SJCRH30 (cell line): ENCODE measurements at regions not wholly inside any gene's neighbourhood (a gene's known extent, or its start where the extent isn't known, plus 50 kb on each side); places are given as distances from the start of the nearest gene placed in this dataset.
A peak's percentile ranks its signal among the peaks of the same experiment; 100 is the strongest.

ENCODE experiments used
- DNase-seq, 2 experiments: peaks; one replicate each; pipeline ENCODE4 v3.0.0-alpha.2; 2015 to 2020
- H3K27ac ChIP-seq: fragments of 250-450 bp; sonication (Bioruptor Pico); 2 replicates; pipeline ENCODE4 v1.5.1; 2020; ENCODE audit warnings: mild to moderate bottlenecking, moderate library complexity
- H3K27me3 ChIP-seq: fragments of 250-450 bp; sonication (Bioruptor Pico); 2 replicates; pipeline ENCODE4 v1.5.1; 2020; ENCODE audit warnings: mild to moderate bottlenecking, moderate library complexity
- H3K36me3 ChIP-seq: fragments of 250-450 bp; sonication (Bioruptor Pico); 2 replicates; pipeline ENCODE4 v1.5.1; 2020; ENCODE audit warnings: mild to moderate bottlenecking, moderate library complexity
- H3K4me1 ChIP-seq: fragments of 250-450 bp; sonication (Bioruptor Pico); 2 replicates; pipeline ENCODE4 v1.5.1; 2020; ENCODE audit warnings: mild to moderate bottlenecking, moderate library complexity
- H3K4me3 ChIP-seq: fragments of 250-450 bp; sonication (Bioruptor Pico); 2 replicates; pipeline ENCODE4 v1.5.1; 2020; ENCODE audit warnings: mild to moderate bottlenecking, moderate library complexity
- H3K9me3 ChIP-seq: fragments of 250-450 bp; sonication (Bioruptor Pico); replicated peaks from 2 replicates; pipeline ENCODE4 v1.5.1; 2020; ENCODE audit warnings: mild to moderate bottlenecking, moderate library complexity

DNA sequence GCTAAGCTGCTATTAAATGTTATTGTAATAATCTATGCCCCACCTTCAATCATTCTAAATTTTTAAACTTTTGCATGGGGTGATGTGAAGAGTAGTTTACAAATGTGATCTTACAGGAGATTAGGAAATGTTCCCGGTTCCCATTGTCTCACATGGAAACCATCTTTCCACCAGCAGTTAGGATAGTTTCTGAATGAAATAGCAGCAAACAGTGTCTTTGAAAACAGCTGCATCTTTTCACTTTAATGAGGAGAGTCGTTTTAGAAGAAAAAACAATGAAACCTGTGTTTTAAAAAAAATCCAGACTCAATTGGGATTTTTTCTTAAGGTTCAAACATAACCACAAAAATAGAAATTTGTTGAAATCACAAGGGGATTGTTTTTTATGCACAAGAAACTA, 134.2 kb downstream of the TLR5 start:
- Histone ChIP-seq H3K27ac (no peak overlapping the region), H3K9me3 (no peaks in the 10 kb centered on the region), H3K4me1 (peaks cover 31% of the 10 kb centered on the region), H3K27me3 (no peaks in the 10 kb centered on the region), H3K4me3 (no peak overlapping the region), H3K36me3 (peaks cover 24% of the 10 kb centered on the region)
- no peak for DNase-seq

DNA sequence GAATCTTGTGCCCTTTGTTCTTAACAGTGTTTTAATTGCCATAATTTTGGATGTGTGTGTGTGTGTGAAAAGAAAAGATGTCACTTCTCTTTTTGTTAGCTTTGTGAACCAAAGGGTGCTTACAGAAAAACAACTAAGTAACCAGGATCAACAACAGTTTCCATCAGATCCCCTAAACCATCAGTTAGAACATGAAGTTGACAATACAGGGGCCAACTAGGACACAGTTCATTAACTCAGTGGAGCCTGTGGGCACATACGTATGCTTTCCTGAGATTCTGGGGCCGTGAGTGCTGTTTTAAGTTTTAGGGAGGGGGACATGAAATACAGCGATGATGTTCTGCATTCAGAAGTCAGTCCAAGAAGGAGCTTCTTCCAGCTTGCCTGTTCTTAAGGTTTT, 133.6 kb downstream of the TLR5 start:
- Histone ChIP-seq H3K27me3 (no peaks in the 10 kb centered on the region), H3K27ac (no peak overlapping the region), H3K4me1 (peaks cover 31% of the 10 kb centered on the region), H3K4me3 (no peak overlapping the region), H3K36me3 (peaks cover 18% of the 10 kb centered on the region), H3K9me3 (no peaks in the 10 kb centered on the region)
- DNase-seq, result no peak

DNA sequence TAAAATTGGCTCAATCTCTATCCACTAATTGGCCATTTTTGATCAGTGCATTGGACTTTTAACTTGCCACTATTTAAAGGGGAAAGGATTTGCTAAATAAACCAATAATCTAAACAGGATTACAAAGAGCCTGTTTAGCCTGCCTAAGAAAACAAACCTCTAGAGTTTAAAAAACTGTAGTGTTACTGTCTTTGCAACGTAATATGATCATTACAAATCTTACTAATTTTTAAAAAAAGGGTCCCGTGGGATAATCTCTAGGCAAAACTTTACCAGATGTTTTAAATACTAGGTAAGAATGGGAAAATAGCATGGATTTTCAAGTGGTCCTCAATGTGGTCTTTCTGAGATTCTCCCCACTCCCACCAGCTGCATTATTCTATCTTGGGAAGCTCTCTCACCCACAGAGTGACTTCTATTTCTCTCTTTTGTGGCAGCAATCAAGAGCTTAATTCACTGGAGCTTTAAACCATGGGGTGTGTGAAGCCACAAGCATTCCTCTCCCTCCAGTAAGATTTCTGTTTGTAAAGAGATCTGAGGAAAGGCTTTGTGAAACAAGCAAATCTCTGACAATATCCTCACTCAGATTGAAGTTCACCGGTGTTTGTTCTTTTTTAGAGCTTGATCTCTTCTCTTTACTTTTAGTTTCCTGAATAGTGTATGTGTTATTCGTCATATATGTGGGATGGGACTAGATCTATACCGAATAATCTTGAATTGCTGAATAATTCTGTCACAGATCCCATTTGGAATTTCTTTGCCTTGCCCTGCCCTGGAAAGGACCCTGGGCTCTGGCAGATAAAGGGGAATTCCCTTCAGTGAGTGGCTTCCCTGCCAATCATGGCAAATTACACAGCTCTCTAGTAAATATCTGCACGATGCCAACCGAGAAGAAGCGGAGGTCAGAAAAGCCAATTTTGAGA, 132.2 kb downstream of the TLR5 start:
- no peaks in the 10 kb centered on the region for H3K9me3 ChIP-seq
- DNase-seq, result peak; percentile 38 to 84
- H3K36me3 ChIP-seq, result peaks cover 14% of the 10 kb centered on the region
- peaks cover 31% of the 10 kb centered on the region for H3K4me1 ChIP-seq
- H3K4me3 ChIP-seq, result peak overlapping the region; percentile 1; the same call in 1 of the 2 replicates
- H3K27ac ChIP-seq, result no peak overlapping the region
- H3K27me3 ChIP-seq, result no peaks in the 10 kb centered on the region

DNA sequence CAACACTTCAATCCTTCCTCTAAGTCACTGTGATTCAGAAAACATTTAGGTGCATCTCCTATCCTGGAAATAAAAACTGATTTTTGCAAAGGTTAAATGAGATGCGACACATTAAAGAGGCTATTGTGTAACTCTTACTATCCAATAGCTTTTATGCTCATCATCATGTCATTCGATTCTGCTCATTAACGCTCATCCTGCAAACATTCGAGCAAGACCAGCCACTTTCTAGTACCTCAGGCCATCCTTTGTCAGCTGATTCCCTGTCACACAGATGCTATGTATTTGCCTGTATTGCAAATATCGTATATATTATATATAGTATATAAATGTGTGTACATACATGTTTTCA, 131.6 kb downstream of the TLR5 start:
- peaks cover 9% of the 10 kb centered on the region for H3K36me3 ChIP-seq
- DNase-seq, result no peak
- H3K4me3 ChIP-seq, result no peak overlapping the region
- no peak overlapping the region for H3K27ac ChIP-seq
- H3K27me3 ChIP-seq, result no peaks in the 10 kb centered on the region
- peaks cover 31% of the 10 kb centered on the region for H3K4me1 ChIP-seq
- no peaks in the 10 kb centered on the region for H3K9me3 ChIP-seq

DNA sequence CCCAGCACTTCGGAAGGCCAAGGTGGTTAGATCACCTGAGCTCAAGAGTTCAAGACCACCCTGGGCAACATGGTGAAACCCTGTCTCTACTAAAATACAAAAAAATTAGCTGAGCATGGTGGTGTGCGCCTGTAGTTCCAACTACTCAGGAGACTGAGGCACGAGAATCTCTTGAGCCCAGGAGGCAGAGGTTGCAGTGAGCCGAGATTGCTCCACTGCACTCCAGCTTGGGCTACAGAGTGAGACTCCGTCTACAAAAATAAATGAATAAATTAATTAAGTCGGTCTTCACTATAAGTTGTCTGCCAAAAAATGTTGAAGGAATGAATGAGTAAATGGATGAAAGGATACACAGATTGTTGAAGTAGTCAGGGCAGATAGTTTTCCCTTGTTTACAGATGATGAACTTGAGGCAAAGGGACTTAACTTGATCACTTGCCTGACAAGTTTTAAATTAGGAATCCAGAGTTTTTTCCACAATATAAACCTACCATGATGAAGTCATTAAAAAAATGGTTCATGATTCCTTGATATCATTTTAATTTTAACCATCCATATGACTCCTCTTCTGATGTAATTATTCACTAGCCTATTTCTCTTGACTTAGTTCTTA, 130.8 kb downstream of the TLR5 start:
- no peak for DNase-seq
- Histone ChIP-seq H3K9me3 (no peaks in the 10 kb centered on the region), H3K36me3 (peaks cover 5% of the 10 kb centered on the region; the same call in 1 of the 2 replicates), H3K4me1 (peaks cover 31% of the 10 kb centered on the region), H3K27ac (no peak overlapping the region), H3K4me3 (no peak overlapping the region), H3K27me3 (no peaks in the 10 kb centered on the region)

DNA sequence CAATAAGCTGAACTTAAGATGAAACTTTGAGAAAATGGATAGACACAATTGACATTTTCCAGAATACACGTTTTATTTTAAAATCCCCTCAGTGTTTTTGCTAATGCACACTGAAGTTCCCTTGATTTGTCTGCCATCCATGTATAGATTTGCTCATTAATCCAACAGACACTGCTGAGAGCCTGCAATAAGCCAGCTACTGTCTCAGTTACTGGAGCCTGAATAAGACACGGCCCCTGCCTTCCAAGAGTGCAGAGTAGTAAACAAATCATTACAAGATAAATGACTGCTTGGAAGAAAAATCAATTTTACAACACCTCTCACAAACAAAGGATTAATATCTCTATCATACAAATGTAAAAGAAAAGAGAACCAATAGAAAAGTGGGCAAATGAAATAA, 130.1 kb downstream of the TLR5 start:
- peaks cover 31% of the 10 kb centered on the region for H3K4me1 ChIP-seq
- H3K27me3 ChIP-seq, result no peaks in the 10 kb centered on the region

DNA sequence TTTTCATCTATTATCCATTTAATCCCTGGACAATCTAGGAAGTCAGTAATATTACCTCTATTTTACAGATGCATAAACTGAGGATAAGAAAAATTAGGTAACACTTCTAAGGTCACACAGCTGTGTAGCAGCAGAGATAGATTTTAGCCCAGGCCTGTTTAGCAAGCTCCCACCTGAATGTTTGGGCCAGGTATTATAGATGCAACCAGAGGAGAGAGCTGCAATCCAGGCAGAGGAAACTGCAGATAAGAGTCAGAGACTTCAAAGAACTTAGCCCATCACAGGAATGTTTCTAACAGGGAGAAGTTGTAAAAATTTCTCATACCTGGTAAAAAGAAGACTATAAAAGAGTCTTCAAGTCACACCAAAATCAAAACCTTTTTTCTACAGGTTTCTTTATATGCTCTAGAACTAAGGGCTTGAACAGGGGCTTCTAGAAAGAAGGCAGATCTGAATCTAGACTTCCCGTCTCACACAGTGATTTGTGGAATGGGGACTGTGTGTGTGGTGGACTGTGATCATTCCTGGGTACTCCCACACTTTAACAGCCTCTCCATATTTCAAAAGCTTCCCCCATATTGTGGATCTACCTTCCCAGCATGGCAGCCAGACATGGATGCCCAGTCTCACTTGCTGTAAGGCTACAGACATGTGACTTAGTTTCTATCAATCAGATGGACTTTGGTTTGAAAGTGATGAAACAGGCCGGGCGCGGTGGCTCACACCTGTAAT, 128.7 kb downstream of the TLR5 start:
- peaks cover 23% of the 10 kb centered on the region for H3K4me1 ChIP-seq
- H3K27me3 ChIP-seq, result no peaks in the 10 kb centered on the region
- H3K27ac ChIP-seq, result no peak overlapping the region
- DNase-seq, result no peak
- no peaks in the 10 kb centered on the region for H3K36me3 ChIP-seq
- no peak overlapping the region for H3K4me3 ChIP-seq
- no peaks in the 10 kb centered on the region for H3K9me3 ChIP-seq

More for the DNA sequence above, 130.1 kb downstream of the TLR5 start:
- Histone ChIP-seq H3K9me3 (no peaks in the 10 kb centered on the region), H3K36me3 (no peaks in the 10 kb centered on the region), H3K4me3 (no peak overlapping the region), H3K27ac (no peak overlapping the region)
- no peak for DNase-seq

DNA sequence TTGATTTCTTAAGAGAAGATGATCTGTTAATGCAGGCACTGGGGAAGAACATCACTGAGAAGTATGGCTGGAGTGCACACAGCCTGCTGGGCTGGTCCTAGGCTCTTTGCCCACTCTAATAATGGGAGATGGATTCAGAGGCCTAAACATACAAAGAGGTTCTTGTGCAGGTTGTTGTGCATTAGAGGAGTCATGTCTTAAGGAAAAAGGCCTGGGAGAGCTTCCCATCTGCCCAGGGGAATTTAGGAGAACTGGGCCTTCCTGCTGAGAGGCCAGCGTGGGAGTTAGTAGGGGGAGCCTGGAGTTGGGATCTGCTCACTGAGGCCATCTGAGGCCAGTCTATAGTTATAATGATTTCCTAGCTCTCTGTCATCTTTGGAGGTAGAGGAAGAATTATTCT, 126.7 kb downstream of the TLR5 start:
- Histone ChIP-seq H3K27ac (no peak overlapping the region), H3K27me3 (no peaks in the 10 kb centered on the region), H3K9me3 (no peaks in the 10 kb centered on the region), H3K4me3 (no peak overlapping the region), H3K36me3 (no peaks in the 10 kb centered on the region), H3K4me1 (peaks cover 5% of the 10 kb centered on the region; the same call in 1 of the 2 replicates)
- DNase-seq, result no peak

DNA sequence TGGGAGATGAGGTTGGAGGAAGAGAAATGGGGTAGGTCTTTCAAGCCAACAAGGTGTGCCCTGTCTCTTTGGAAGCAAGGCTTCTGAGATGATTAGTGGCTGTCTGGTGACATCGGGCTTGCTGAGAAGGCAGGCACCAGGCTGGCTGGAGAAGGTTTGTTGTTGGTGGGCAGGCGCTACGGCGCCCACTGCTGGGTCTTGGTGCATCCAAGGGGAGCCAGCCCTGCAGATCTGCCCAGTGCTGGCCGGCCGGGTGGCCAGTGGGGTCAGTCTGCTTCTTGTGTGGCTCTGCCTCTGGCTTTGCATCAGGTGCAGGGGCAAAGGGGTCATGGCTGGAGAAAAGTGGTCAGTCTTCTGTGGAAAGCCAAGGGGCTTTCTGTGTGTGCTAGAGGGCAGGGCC, 126.2 kb downstream of the TLR5 start:
- peaks cover 2% of the 10 kb centered on the region for H3K4me1 ChIP-seq
- H3K27ac ChIP-seq, result no peak overlapping the region
- no peak for DNase-seq
- H3K27me3 ChIP-seq, result no peaks in the 10 kb centered on the region
- H3K4me3 ChIP-seq, result no peak overlapping the region
- H3K36me3 ChIP-seq, result no peaks in the 10 kb centered on the region
- H3K9me3 ChIP-seq, result no peaks in the 10 kb centered on the region

DNA sequence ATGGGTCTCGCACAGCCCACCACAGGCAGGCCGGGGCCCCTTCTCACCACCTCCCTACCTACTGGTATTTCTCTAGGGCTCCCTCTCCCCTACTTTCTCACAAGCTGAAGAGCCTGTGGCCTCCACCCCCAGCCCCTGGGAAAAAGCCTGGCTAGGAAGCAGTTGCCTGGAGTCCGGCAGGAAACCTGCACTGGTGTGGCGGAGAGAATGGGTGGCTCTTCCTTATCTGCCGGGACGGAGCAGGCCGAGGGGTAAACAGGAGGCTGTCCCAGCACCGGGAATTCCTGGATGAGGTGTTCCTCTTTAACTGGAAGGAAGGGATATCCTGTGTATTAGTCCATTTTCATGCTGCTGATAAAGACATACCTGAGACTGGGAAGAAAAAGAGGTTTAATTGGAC, 125.8 kb downstream of the TLR5 start:
- Histone ChIP-seq H3K27ac (no peak overlapping the region), H3K4me1 (peaks cover 6% of the 10 kb centered on the region), H3K9me3 (no peaks in the 10 kb centered on the region), H3K27me3 (no peaks in the 10 kb centered on the region), H3K36me3 (no peaks in the 10 kb centered on the region), H3K4me3 (no peak overlapping the region)
- DNase-seq, result no peak

DNA sequence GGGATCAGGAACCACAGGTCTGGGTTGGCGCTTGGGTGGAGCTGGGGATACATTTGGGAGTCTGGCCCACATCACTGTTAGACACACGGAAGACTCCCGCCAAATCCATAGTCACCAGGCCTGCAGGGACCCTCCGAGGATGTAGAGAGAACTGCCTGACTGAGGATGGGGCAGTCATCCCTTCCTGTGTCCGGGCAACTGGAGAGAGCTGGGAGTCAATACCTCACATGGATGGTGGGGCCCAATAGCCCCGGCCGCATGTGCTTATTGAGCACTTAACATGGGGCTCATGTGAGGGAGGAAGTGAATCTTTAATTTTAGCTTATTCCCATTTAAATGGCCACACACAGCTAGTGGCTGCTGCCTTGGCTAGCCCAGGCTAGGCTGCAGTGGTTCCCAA, 124.5 kb downstream of the TLR5 start:
- Histone ChIP-seq H3K4me3 (no peak overlapping the region), H3K27ac (no peak overlapping the region)

DNA sequence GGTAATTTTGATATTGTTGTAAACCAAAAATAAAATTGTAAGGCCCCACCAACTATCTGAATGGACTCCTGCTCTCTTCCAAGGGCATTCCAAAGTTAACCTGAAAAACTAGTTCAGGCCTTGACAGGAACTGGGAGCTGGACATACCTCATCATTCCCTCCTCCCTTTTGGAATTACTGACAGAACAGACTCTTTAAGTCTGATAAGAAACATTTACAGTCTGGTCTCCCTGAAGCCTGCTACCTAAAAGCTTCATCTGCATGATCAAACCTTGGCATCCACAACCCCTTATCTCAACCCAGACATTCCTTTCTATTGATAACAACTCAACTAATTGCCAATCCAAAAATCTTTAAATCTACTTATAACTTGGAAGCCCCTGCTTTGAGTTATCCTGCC, 123.8 kb downstream of the TLR5 start:
- peaks cover 13% of the 10 kb centered on the region for H3K4me1 ChIP-seq
- no peak overlapping the region for H3K4me3 ChIP-seq
- H3K27ac ChIP-seq, result no peak overlapping the region
- DNase-seq, result no peak
- H3K9me3 ChIP-seq, result no peaks in the 10 kb centered on the region
- H3K27me3 ChIP-seq, result no peaks in the 10 kb centered on the region
- H3K36me3 ChIP-seq, result no peaks in the 10 kb centered on the region

More for the DNA sequence above, 124.5 kb downstream of the TLR5 start:
- H3K27me3 ChIP-seq, result no peaks in the 10 kb centered on the region
- H3K9me3 ChIP-seq, result no peaks in the 10 kb centered on the region
- H3K36me3 ChIP-seq, result no peaks in the 10 kb centered on the region
- DNase-seq, result no peak
- H3K4me1 ChIP-seq, result peaks cover 12% of the 10 kb centered on the region

DNA sequence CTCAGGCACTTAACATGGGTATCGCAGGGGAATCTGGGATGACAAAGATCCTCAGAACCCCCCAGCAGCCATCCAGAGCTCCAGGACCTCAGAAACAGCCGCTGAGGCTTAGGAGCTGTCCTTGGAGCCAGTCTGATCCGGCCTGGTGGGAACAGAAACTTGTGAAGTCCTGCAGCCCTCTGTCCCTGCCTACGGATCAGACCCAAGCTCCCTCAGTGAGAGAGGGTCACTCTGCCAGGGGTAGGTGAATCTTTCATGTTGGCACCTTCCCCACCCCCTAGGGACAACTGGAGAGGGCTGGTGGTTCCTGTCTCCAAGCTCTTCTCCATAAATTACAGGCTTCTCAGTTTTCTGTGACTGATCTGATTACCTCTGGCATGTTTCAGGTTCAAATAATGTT, 122.3 kb downstream of the TLR5 start:
- Histone ChIP-seq H3K9me3 (no peaks in the 10 kb centered on the region), H3K36me3 (no peaks in the 10 kb centered on the region), H3K27ac (no peak overlapping the region), H3K4me1 (peaks cover 13% of the 10 kb centered on the region), H3K27me3 (no peaks in the 10 kb centered on the region), H3K4me3 (no peak overlapping the region)
- no peak for DNase-seq

DNA sequence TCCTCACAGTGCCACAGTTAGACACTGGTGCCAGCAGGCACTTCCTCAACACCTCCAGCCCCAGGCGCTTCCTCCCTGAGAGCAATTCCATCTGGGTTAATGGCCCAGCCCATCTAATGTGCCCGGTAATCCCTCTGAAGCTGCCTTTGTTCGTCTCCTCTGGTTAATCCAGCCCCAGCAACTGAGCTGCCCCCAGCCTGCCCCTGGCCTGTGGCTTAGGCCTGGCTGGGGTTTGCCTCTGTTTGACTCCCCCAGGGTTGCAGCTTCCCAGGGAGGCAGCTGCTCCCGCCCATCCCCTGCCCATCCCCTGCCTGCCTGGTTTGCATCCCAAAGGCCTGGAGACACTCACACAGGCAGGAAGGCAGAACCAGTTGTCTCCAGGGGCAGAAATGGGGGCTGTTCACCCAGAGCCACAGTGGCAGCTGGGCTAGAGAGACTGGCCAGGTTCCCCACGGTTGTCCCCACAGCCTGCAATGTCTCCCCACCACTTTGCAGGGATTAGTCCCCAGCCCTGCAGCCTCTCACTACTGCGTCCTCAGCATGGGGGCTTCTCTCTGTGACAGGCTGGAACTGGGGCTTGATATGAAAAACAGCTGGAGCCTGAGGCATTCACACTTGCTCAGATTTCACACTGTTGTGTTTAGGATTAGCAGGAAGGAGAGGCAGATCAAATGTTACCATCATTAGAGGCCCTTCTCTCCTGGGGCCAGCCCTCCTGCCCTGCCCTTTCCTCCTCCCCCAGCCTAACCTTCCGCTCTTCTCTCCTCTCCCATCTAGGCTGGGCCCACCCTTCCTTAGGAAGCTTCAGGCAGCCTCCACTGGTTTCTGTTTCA, 120.2 kb downstream of the TLR5 start:
- Histone ChIP-seq H3K4me1 (peaks cover 13% of the 10 kb centered on the region), H3K4me3 (no peak overlapping the region), H3K27ac (peak overlapping the region; percentile 84), H3K27me3 (no peaks in the 10 kb centered on the region), H3K9me3 (no peaks in the 10 kb centered on the region), H3K36me3 (no peaks in the 10 kb centered on the region)
- DNase-seq, result peak; percentile 99
